ENCODE measurements at regions not wholly inside any gene's neighbourhood (a gene's known extent, or its start where the extent isn't known, plus 50 kb on each side); places are given as distances from the start of the nearest gene placed in this dataset.

GRCh38 chr10:10797513-10797912 is 220.2 kb upstream of the CELF2 start:
- peak; percentile 60 for DNase-seq (ENCODE audit: low read depth)
- peak overlapping the region; percentile 23 for H3K4me3 ChIP-seq (ENCODE audit: low read depth, low read length)
- TF ChIP-seq, protein P1, sequence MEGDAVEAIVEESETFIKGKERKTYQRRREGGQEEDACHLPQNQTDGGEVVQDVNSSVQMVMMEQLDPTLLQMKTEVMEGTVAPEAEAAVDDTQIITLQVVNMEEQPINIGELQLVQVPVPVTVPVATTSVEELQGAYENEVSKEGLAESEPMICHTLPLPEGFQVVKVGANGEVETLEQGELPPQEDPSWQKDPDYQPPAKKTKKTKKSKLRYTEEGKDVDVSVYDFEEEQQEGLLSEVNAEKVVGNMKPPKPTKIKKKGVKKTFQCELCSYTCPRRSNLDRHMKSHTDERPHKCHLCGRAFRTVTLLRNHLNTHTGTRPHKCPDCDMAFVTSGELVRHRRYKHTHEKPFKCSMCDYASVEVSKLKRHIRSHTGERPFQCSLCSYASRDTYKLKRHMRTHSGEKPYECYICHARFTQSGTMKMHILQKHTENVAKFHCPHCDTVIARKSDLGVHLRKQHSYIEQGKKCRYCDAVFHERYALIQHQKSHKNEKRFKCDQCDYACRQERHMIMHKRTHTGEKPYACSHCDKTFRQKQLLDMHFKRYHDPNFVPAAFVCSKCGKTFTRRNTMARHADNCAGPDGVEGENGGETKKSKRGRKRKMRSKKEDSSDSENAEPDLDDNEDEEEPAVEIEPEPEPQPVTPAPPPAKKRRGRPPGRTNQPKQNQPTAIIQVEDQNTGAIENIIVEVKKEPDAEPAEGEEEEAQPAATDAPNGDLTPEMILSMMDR (conservative IDR thresholded peaks at IDR 0.05; ENCODE audit: low read depth, low read length), result no peak

- peak overlapping the region; percentile 20 for H3K4me3 ChIP-seq (ENCODE audit: low read depth, low read length)
- TF ChIP-seq, protein P1 (conservative IDR thresholded peaks at IDR 0.05; ENCODE audit: low read depth, low read length), result peak; percentile 12
- peak; percentile 51 for DNase-seq (ENCODE audit: low read depth)
Observed at GRCh38 chr10:10798102-10798863, 219.4 kb upstream of the CELF2 start.

DNA sequence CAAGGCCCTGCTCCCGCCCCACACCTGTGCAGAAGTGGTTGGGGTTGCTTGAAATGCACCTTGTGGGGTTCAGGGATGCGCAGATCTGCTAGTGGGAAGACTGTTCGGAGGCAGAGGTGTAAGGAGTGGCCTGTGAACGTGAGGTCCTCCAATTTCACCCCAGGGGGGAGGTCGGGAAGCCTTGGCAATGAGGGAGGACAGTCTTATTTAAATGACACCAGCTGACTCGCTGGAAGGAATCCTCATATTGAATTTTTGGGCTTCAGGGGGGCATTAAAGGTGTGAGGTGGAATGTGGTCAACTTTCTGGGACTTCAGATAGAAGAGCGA is 218.8 kb upstream of the CELF2 start:
- TF ChIP-seq, protein P1 (conservative IDR thresholded peaks at IDR 0.05; ENCODE audit: low read depth, low read length), result no peak
- peak overlapping the region; percentile 20 for H3K4me3 ChIP-seq (ENCODE audit: low read depth, low read length)
- DNase-seq (ENCODE audit: low read depth), result no peak

DNA sequence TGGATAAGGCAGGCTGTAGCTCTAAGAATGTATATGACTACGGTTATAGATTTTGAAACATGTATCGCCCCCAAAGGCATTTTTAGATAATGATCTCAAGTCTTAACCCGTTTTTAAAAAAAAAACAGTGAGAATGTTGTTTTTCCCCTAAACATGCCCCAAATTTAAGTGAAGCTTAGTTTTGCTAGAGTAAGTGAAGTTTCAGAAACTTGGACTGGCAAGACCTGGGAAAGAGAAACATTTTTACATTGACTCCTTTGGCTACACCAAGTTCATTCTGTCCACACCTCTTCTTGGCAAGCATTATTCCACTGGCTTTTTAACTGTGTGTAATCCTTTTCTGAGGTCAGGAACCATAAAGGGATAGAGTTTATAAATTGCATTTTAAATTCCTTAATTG is 216.7 kb upstream of the CELF2 start:
- TF ChIP-seq, protein P1 (conservative IDR thresholded peaks at IDR 0.05; ENCODE audit: low read depth, low read length), result no peak
- no peak overlapping the region for H3K4me3 ChIP-seq (ENCODE audit: low read depth, low read length)

GRCh38 chr10:10803278-10803677 is 214.4 kb upstream of the CELF2 start:
- TF ChIP-seq, protein P1 (conservative IDR thresholded peaks at IDR 0.05; ENCODE audit: low read depth, low read length), result no peak
- no peak for DNase-seq (ENCODE audit: low read depth)
- H3K4me3 ChIP-seq (ENCODE audit: low read depth, low read length), result no peak overlapping the region

More for the DNA sequence above, 216.7 kb upstream of the CELF2 start:
- DNase-seq (ENCODE audit: low read depth), result no peak

- TF ChIP-seq, protein P1 (conservative IDR thresholded peaks at IDR 0.05; ENCODE audit: low read depth, low read length), result no peak
- no peak overlapping the region for H3K4me3 ChIP-seq (ENCODE audit: low read depth, low read length)
- no peak for DNase-seq (ENCODE audit: low read depth)
Observed at GRCh38 chr10:10804061-10804460, 213.6 kb upstream of the CELF2 start.

Measured in choroid plexus epithelial cell (primary cell).